ENCODE measurements at regions not wholly inside any gene's neighbourhood (a gene's known extent, or its start where the extent isn't known, plus 50 kb on each side); places are given as distances from the start of the nearest gene placed in this dataset.

GRCh38 chr10:130578532-130579289 lies 442.5 kb downstream of the GLRX3 start:
- no peak for TF ChIP-seq CTCF (IDR thresholded peaks at IDR 0.05)
- TF ChIP-seq EP300 (IDR thresholded peaks at IDR 0.05): no peak

Measured in ovary (tissue), 3 donors.